HepG2 (cell line): ENCODE measurements at regions not wholly inside any gene's neighbourhood (a gene's known extent, or its start where the extent isn't known, plus 50 kb on each side); places are given as distances from the start of the nearest gene placed in this dataset.

Experiments
- DPF2 ChIP-seq: sonication (generic); formaldehyde crosslinking; IDR thresholded peaks from 2 replicates; pipeline ENCODE4 v1.4.0; 2020; ENCODE audit warnings: mild to moderate bottlenecking, low read depth, missing genetic modification reagents, borderline replicate concordance
- NR2F6 ChIP-seq, 2 experiments: IDR thresholded peaks; 2 replicates each; pipeline ENCODE4 v1.6.1; 2016; ENCODE audit warnings: antibody characterized with exemption in 1 of 2, mild to moderate bottlenecking in 1 of 2
- POLR2AphosphoS5 ChIP-seq: IDR thresholded peaks from 2 replicates; pipeline ENCODE4 v1.6.1; 2012; ENCODE audit warnings: low read depth, low read length
- RARG ChIP-seq: sonication (generic); formaldehyde crosslinking; IDR thresholded peaks from 2 replicates; pipeline ENCODE4 v1.4.0; 2020; ENCODE audit warnings: low read depth, mild to moderate bottlenecking, missing genetic modification reagents
- TOE1 ChIP-seq: sonication (generic); formaldehyde crosslinking; IDR thresholded peaks from 2 replicates; pipeline ENCODE4 v1.4.0; 2020; ENCODE audit warnings: mild to moderate bottlenecking, missing genetic modification reagents
- U2AF1 ChIP-seq: fragments of 200-400 bp; formaldehyde crosslinking; optimal IDR thresholded peaks from 2 replicates; pipeline ENCODE3; 2017; ENCODE audit warnings: mild to moderate bottlenecking, low read depth, low read length
- ZFYVE20 ChIP-seq: sonication (generic); formaldehyde crosslinking; IDR thresholded peaks from 2 replicates; pipeline ENCODE4 v1.8.0; 2023; ENCODE audit warnings: low read depth, mild to moderate bottlenecking, moderate library complexity, missing genetic modification reagents, borderline replicate concordance
- ZNF136 ChIP-seq: sonication (generic); formaldehyde crosslinking; IDR thresholded peaks from 2 replicates; pipeline ENCODE4 v1.8.1; 2022; ENCODE audit warnings: low read depth, mild to moderate bottlenecking, moderate library complexity, missing genetic modification reagents
- ZNF274 ChIP-seq: sonication (generic); formaldehyde crosslinking; IDR thresholded peaks from 2 replicates; pipeline ENCODE4 v1.5.1; 2020; ENCODE audit warnings: mild to moderate bottlenecking, missing genetic modification reagents
- ZNF326 ChIP-seq: sonication (generic); formaldehyde crosslinking; IDR thresholded peaks from 2 replicates; pipeline ENCODE4 v1.4.0; 2020; ENCODE audit warnings: missing genetic modification reagents, borderline replicate concordance
- ZNF567 ChIP-seq: sonication (generic); formaldehyde crosslinking; IDR thresholded peaks from 2 replicates; pipeline ENCODE4 v1.8.1; 2023; ENCODE audit warnings: mild to moderate bottlenecking, missing genetic modification reagents, borderline replicate concordance
- ZNF619 ChIP-seq: sonication (generic); formaldehyde crosslinking; IDR thresholded peaks from 2 replicates; pipeline ENCODE4 v1.4.0; 2020; ENCODE audit warnings: mild to moderate bottlenecking, missing genetic modification reagents
- ZNF674 ChIP-seq: sonication (generic); formaldehyde crosslinking; IDR thresholded peaks from 2 replicates; pipeline ENCODE4 v1.5.0; 2020; ENCODE audit warnings: low read depth, mild to moderate bottlenecking, missing genetic modification reagents
- ZNF7 ChIP-seq: IDR thresholded peaks from 2 replicates; pipeline ENCODE4 v1.6.1; 2016; ENCODE audit warnings: missing biosample characterization, missing genetic modification reagents
- ZNF713 ChIP-seq: sonication (generic); formaldehyde crosslinking; IDR thresholded peaks from 2 replicates; pipeline ENCODE4 v1.4.0; 2020; ENCODE audit warnings: mild to moderate bottlenecking, missing genetic modification reagents
- TF ChIP-seq, protein P1 (sequence below): sonication (generic); formaldehyde crosslinking; IDR thresholded peaks from 2 replicates; pipeline ENCODE4 v1.8.0; 2023; ENCODE audit warnings: mild to moderate bottlenecking, missing genetic modification reagents
- TF ChIP-seq, protein P2 (sequence below): sonication (generic); formaldehyde crosslinking; IDR thresholded peaks from 2 replicates; pipeline ENCODE4 v1.5.0; 2020; ENCODE audit warnings: missing genetic modification reagents
- TF ChIP-seq, protein P3 (sequence below): IDR thresholded peaks from 2 replicates; pipeline ENCODE4 v1.6.1; 2016; ENCODE audit warnings: control low read depth
- TF ChIP-seq, protein P4 (sequence below): sonication (generic); formaldehyde crosslinking; IDR thresholded peaks from 2 replicates; pipeline ENCODE4 v1.5.0; 2020; ENCODE audit warnings: mild to moderate bottlenecking, missing genetic modification reagents
- TF ChIP-seq, protein P5 (sequence below): sonication (generic); formaldehyde crosslinking; IDR thresholded peaks from 2 replicates; pipeline ENCODE4 v1.4.0; 2020; ENCODE audit warnings: missing genetic modification reagents

DNA sequence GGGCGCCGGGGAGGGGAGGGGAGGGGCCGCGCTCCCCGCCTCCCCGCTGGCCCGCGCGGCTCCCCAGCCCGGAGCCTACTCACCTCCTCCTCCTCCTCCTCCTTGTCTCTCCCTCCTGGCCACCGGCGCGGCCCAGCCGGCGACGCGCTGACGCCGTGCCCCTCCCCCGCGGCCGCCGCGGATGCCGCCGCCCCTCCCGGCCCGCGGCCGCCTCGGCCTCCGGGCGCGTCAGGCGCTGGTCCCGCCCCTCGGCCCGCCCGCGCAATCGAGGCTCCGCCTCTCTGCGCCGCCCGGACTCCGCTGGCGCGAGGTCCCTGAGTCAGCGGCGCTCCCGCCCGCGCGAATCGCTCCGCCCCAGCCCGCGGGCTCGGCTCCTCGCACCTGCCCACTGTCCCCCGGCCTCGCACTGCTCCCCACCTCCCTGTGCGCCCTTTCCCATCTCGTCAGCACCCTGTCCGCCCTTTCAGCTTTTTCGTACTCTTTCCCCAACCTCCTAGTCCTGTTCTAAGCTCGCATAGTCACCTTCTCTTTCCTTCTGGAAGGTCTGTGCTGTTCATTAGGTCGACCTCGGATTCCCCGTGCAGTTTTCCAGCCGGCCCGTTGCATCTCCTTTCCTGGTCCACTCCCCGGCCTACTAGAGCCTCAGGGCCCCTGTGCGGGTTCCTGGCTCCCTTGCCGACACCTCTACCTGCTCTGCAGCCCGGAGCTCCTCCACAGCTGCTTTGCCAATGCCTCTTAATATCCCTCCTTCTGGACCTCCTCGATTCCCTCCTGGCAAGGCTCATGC lies 187.4 kb downstream of the ZEB2 start (continued):
- TF ChIP-seq ZNF567 (CRISPR knock-in tag) (0 out of 2 replicates have a peak, but pooled peaks have one; percentile 75), ZNF326 (CRISPR knock-in tag) (no peak), NR2F6 (IDR thresholded peaks at IDR 0.05) (no peak), NR2F6 (CRISPR knock-in tag; IDR thresholded peaks at IDR 0.05) (no peak), ZFYVE20 (CRISPR knock-in tag) (no peak; the same call in 1 of the 2 replicates), ZNF136 (CRISPR knock-in tag) (no peak), RARG (CRISPR knock-in tag) (no peak), ZNF7 (CRISPR knock-in tag) (no peak), TOE1 (CRISPR knock-in tag) (no peak), ZNF274 (peak; percentile 78), DPF2 (CRISPR knock-in tag) (no peak), POLR2AphosphoS5 (peak; percentile 44; the same call in 1 of the 2 replicates), U2AF1 (no peak), ZNF674 (CRISPR knock-in tag) (no peak), ZNF619 (CRISPR knock-in tag) (no peak), ZNF713 (CRISPR knock-in tag) (no peak)
- TF ChIP-seq, protein P1, sequence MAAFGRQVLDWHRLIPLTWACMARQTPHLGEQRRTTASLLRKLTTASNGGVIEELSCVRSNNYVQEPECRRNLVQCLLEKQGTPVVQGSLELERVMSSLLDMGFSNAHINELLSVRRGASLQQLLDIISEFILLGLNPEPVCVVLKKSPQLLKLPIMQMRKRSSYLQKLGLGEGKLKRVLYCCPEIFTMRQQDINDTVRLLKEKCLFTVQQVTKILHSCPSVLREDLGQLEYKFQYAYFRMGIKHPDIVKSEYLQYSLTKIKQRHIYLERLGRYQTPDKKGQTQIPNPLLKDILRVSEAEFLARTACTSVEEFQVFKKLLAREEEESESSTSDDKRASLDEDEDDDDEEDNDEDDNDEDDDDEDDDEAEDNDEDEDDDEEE (CRISPR knock-in tag): no peak
- TF ChIP-seq, protein P2, sequence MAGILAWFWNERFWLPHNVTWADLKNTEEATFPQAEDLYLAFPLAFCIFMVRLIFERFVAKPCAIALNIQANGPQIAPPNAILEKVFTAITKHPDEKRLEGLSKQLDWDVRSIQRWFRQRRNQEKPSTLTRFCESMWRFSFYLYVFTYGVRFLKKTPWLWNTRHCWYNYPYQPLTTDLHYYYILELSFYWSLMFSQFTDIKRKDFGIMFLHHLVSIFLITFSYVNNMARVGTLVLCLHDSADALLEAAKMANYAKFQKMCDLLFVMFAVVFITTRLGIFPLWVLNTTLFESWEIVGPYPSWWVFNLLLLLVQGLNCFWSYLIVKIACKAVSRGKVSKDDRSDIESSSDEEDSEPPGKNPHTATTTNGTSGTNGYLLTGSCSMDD: no peak
- TF ChIP-seq, protein P3, sequence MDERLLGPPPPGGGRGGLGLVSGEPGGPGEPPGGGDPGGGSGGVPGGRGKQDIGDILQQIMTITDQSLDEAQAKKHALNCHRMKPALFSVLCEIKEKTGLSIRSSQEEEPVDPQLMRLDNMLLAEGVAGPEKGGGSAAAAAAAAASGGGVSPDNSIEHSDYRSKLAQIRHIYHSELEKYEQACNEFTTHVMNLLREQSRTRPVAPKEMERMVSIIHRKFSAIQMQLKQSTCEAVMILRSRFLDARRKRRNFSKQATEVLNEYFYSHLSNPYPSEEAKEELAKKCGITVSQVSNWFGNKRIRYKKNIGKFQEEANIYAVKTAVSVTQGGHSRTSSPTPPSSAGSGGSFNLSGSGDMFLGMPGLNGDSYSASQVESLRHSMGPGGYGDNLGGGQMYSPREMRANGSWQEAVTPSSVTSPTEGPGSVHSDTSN (CRISPR knock-in tag): no peak
- TF ChIP-seq, protein P4, sequence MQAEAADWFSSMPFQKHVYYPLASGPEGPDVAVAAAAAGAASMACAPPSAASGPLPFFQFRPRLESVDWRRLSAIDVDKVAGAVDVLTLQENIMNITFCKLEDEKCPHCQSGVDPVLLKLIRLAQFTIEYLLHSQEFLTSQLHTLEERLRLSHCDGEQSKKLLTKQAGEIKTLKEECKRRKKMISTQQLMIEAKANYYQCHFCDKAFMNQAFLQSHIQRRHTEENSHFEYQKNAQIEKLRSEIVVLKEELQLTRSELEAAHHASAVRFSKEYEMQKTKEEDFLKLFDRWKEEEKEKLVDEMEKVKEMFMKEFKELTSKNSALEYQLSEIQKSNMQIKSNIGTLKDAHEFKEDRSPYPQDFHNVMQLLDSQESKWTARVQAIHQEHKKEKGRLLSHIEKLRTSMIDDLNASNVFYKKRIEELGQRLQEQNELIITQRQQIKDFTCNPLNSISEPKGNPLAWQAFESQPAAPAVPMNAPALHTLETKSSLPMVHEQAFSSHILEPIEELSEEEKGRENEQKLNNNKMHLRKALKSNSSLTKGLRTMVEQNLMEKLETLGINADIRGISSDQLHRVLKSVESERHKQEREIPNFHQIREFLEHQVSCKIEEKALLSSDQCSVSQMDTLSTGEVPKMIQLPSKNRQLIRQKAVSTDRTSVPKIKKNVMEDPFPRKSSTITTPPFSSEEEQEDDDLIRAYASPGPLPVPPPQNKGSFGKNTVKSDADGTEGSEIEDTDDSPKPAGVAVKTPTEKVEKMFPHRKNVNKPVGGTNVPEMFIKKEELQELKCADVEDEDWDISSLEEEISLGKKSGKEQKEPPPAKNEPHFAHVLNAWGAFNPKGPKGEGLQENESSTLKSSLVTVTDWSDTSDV (CRISPR knock-in tag): 0 out of 2 replicates have a peak, but pooled peaks have one; percentile 27
- TF ChIP-seq, protein P5, sequence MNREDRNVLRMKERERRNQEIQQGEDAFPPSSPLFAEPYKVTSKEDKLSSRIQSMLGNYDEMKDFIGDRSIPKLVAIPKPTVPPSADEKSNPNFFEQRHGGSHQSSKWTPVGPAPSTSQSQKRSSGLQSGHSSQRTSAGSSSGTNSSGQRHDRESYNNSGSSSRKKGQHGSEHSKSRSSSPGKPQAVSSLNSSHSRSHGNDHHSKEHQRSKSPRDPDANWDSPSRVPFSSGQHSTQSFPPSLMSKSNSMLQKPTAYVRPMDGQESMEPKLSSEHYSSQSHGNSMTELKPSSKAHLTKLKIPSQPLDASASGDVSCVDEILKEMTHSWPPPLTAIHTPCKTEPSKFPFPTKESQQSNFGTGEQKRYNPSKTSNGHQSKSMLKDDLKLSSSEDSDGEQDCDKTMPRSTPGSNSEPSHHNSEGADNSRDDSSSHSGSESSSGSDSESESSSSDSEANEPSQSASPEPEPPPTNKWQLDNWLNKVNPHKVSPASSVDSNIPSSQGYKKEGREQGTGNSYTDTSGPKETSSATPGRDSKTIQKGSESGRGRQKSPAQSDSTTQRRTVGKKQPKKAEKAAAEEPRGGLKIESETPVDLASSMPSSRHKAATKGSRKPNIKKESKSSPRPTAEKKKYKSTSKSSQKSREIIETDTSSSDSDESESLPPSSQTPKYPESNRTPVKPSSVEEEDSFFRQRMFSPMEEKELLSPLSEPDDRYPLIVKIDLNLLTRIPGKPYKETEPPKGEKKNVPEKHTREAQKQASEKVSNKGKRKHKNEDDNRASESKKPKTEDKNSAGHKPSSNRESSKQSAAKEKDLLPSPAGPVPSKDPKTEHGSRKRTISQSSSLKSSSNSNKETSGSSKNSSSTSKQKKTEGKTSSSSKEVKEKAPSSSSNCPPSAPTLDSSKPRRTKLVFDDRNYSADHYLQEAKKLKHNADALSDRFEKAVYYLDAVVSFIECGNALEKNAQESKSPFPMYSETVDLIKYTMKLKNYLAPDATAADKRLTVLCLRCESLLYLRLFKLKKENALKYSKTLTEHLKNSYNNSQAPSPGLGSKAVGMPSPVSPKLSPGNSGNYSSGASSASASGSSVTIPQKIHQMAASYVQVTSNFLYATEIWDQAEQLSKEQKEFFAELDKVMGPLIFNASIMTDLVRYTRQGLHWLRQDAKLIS: no peak
